ENCODE measurements at regions not wholly inside any gene's neighbourhood (a gene's known extent, or its start where the extent isn't known, plus 50 kb on each side); places are given as distances from the start of the nearest gene placed in this dataset.

DNA sequence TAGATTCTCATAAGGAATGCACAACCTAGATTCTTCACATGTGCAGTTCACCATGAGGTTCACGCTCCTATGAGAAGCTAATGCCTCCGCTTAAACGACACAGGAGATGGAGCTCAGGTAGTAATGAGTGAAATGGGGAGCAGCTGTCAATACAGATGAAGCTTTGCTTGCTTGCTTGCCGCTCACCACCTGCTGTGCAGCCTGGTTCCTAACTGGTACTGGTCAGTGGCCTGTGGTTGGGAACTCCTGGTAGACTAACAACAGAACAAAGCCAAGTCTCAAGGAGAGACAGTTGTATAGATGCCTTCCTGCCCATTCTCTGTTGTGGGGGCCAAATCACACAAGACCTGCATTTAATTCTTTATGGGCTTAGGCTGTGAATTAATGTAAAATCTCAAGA, 449.2 kb upstream of the TNP1 start:
- TF ChIP-seq POLR2AphosphoS5 (IDR thresholded peaks at IDR 0.05; ENCODE audit: low read depth, low read length) = no peak
- TF ChIP-seq GABPA (IDR thresholded peaks at IDR 0.05; ENCODE audit: low read depth) = no peak
- TF ChIP-seq ELF1 (IDR thresholded peaks at IDR 0.05) = no peak
- TF ChIP-seq, protein P1, sequence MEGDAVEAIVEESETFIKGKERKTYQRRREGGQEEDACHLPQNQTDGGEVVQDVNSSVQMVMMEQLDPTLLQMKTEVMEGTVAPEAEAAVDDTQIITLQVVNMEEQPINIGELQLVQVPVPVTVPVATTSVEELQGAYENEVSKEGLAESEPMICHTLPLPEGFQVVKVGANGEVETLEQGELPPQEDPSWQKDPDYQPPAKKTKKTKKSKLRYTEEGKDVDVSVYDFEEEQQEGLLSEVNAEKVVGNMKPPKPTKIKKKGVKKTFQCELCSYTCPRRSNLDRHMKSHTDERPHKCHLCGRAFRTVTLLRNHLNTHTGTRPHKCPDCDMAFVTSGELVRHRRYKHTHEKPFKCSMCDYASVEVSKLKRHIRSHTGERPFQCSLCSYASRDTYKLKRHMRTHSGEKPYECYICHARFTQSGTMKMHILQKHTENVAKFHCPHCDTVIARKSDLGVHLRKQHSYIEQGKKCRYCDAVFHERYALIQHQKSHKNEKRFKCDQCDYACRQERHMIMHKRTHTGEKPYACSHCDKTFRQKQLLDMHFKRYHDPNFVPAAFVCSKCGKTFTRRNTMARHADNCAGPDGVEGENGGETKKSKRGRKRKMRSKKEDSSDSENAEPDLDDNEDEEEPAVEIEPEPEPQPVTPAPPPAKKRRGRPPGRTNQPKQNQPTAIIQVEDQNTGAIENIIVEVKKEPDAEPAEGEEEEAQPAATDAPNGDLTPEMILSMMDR (IDR thresholded peaks at IDR 0.05) = no peak
- TF ChIP-seq RFX5 (IDR thresholded peaks at IDR 0.05; ENCODE audit: low read length) = no peak
- no peak for TF ChIP-seq TAF1 (IDR thresholded peaks at IDR 0.05; ENCODE audit: borderline replicate concordance, low read depth, low read length)
- no peak for TF ChIP-seq EZH2phosphoT487 (IDR thresholded peaks at IDR 0.05; ENCODE audit: borderline replicate concordance, low read depth)
- no peak for TF ChIP-seq RCOR1 (IDR thresholded peaks at IDR 0.05; ENCODE audit: low read length)
- no peak for TF ChIP-seq EP300 (IDR thresholded peaks at IDR 0.05; ENCODE audit: borderline replicate concordance in 1 of 2, low read depth in 1 of 2, low read length in 1 of 2)
- TF ChIP-seq, protein P2, sequence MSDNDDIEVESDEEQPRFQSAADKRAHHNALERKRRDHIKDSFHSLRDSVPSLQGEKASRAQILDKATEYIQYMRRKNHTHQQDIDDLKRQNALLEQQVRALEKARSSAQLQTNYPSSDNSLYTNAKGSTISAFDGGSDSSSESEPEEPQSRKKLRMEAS (IDR thresholded peaks at IDR 0.05; ENCODE audit: low read depth) = no peak
